ENCODE measurements at regions not wholly inside any gene's neighbourhood (a gene's known extent, or its start where the extent isn't known, plus 50 kb on each side); places are given as distances from the start of the nearest gene placed in this dataset.

DNA sequence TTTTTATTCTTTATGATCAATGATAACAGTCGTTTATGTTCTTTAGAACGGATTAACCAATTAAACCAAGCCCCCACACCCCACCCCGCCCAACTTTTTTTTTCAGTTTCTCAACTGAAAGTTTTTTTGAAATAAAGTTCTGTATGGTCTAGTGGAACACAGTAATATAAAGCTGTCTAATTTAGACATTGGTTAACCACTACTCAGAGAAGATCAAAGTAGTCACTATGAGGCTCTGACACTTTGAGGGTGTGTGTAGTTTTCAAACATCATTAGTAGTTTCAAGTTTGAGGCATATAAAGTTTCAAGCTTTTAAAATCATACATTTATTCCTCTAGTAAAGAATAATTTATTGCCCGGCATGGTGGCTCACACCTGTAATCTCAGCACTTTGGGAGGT lies 413.2 kb downstream of the EFNB2 start:
- TF ChIP-seq, protein P1, sequence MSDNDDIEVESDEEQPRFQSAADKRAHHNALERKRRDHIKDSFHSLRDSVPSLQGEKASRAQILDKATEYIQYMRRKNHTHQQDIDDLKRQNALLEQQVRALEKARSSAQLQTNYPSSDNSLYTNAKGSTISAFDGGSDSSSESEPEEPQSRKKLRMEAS (IDR thresholded peaks at IDR 0.05; ENCODE audit: low read depth, low read length) = no peak
- TF ChIP-seq, protein P2, sequence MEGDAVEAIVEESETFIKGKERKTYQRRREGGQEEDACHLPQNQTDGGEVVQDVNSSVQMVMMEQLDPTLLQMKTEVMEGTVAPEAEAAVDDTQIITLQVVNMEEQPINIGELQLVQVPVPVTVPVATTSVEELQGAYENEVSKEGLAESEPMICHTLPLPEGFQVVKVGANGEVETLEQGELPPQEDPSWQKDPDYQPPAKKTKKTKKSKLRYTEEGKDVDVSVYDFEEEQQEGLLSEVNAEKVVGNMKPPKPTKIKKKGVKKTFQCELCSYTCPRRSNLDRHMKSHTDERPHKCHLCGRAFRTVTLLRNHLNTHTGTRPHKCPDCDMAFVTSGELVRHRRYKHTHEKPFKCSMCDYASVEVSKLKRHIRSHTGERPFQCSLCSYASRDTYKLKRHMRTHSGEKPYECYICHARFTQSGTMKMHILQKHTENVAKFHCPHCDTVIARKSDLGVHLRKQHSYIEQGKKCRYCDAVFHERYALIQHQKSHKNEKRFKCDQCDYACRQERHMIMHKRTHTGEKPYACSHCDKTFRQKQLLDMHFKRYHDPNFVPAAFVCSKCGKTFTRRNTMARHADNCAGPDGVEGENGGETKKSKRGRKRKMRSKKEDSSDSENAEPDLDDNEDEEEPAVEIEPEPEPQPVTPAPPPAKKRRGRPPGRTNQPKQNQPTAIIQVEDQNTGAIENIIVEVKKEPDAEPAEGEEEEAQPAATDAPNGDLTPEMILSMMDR (IDR thresholded peaks at IDR 0.05; ENCODE audit: low read depth, low read length) = no peak

All from NB4 (cell line).